Vagina (tissue), 2 donors: ENCODE measurements at regions not wholly inside any gene's neighbourhood (a gene's known extent, or its start where the extent isn't known, plus 50 kb on each side); places are given as distances from the start of the nearest gene placed in this dataset.
"Not testable (repeated sequence)": the region's sequence is repeated elsewhere in the genome, so short reads cannot be mapped to it uniquely, and the experiment has no call there.

ENCODE experiments used
- DNase-seq, 2 donors: peaks; one replicate each; pipeline ENCODE4 v3.0.0-alpha.2; 2017; ENCODE audit errors: extremely low spot score in 2 of 2
- H3K27ac ChIP-seq: fragments of 200-600 bp; sonication (generic); one replicate; pipeline ENCODE4 v1.5.1; 2019
- H3K27me3 ChIP-seq: fragments of 200-600 bp; sonication (generic); one replicate; pipeline ENCODE4 v1.5.1; 2019
- H3K36me3 ChIP-seq, 2 donors: fragments of 200-600 bp; sonication (generic); one replicate each; pipeline ENCODE4 v1.5.1; 2017 to 2019
- H3K4me1 ChIP-seq: fragments of 200-600 bp; sonication (generic); one replicate; pipeline ENCODE4 v1.5.1; 2019
- H3K4me3 ChIP-seq, 2 donors: fragments of 200-600 bp; sonication (generic); 1 replicate in 1 of 2; 2 replicates in 1 of 2; pipeline ENCODE4 v1.5.1; 2016 to 2019
- H3K9me3 ChIP-seq: fragments of 200-600 bp; sonication (generic); one replicate; pipeline ENCODE4 v1.5.1; 2019
- POLR2A ChIP-seq, 2 donors: fragments of 450-650 bp; IDR thresholded peaks; one replicate each; pipeline ENCODE4 v1.6.1; 2017; ENCODE audit warnings: antibody characterized with exemption in 2 of 2, mild to moderate bottlenecking in 2 of 2, moderate library complexity in 2 of 2
- POLR2AphosphoS5 ChIP-seq, 2 donors: sonication (generic); formaldehyde crosslinking; IDR thresholded peaks; one replicate each; pipeline ENCODE4 v1.9.0; 2017; ENCODE audit warnings: antibody characterized with exemption in 2 of 2, mild to moderate bottlenecking in 2 of 2, low read depth in 1 of 2; ENCODE audit not compliant: insufficient read depth in 1 of 2
- intact Hi-C: fragments of 100-400 bp; cut with DNase I; formaldehyde crosslinking; loops from one replicate; pipeline ENCODE4 v1.15.1; 2023
- TF ChIP-seq, protein P1 (sequence below), 3 experiments: fragments of 450-650 bp in 2 of 3; fragments of 200-600 bp in 1 of 3; sonication (generic) in 1 of 3; IDR thresholded peaks; one replicate each; pipeline ENCODE4 v1.5.1; 2017 to 2019; ENCODE audit warnings: antibody characterized with exemption in 3 of 3, mild to moderate bottlenecking in 2 of 3, moderate library complexity in 2 of 3

DNA sequence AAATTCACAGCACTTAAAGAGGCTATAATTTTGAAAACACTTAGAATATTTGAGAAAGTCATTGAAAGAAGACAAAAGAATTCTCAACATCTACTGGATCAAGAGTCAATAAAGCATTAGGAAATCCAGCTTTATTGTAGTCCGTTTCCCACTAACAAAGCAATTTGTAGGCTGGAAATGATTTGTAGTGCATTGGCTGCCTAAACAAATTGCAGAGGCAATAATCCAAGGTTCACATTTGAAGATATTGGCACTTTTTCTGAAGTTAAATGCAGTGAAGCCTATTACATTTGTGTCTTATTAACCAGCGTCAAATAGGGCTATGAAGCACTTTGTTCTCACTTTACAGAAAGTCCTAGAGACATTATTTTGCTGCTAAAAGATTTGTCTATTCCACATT is 848.1 kb upstream of the SLITRK1 start:
- Histone ChIP-seq H3K36me3 (no peaks in the 10 kb centered on the region), H3K9me3 (no peaks in the 10 kb centered on the region), H3K4me1 (no peaks in the 10 kb centered on the region), H3K4me3 (no peak overlapping the region), H3K27ac (no peak overlapping the region), H3K27me3 (no peaks in the 10 kb centered on the region)
- TF ChIP-seq POLR2AphosphoS5 (IDR thresholded peaks at IDR 0.05; ENCODE audit: insufficient read depth in 1 of 2, low read depth in 1 of 2): no peak
- TF ChIP-seq POLR2A (IDR thresholded peaks at IDR 0.05): no peak
- TF ChIP-seq, protein P1, sequence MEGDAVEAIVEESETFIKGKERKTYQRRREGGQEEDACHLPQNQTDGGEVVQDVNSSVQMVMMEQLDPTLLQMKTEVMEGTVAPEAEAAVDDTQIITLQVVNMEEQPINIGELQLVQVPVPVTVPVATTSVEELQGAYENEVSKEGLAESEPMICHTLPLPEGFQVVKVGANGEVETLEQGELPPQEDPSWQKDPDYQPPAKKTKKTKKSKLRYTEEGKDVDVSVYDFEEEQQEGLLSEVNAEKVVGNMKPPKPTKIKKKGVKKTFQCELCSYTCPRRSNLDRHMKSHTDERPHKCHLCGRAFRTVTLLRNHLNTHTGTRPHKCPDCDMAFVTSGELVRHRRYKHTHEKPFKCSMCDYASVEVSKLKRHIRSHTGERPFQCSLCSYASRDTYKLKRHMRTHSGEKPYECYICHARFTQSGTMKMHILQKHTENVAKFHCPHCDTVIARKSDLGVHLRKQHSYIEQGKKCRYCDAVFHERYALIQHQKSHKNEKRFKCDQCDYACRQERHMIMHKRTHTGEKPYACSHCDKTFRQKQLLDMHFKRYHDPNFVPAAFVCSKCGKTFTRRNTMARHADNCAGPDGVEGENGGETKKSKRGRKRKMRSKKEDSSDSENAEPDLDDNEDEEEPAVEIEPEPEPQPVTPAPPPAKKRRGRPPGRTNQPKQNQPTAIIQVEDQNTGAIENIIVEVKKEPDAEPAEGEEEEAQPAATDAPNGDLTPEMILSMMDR (IDR thresholded peaks at IDR 0.05): no peak
- intact Hi-C loops: no loop called here
- DNase-seq: no peak

DNA sequence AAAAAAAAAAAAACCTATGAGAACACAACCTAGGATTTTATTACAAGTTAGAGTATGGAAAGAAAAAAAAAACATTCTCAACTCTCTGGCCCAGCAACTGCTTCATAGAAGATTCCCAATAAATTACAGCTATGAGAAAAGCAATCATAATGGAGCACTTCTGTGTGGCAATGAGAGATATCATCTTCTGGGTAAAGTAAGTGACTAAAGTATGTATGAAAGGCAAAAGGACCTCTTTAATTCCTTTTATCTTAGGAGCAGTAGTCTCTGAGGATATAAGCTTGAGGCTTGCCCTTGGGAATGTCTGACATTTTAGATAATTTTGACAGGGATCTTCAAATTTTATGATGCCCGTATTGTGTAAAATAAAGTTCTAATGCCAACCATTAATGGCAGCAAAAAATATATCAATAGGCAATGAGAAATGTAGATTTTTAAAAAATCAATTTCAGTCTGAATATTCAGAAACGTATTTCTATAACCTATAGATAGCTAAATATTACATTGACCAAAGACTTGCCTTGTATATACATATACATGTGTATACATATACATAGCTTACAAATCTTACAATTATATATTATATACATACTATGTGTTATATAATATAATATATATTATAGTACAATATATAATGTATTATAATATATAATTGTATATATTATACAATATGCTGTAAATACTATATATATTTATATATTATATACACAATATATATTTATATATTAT is 823.9 kb upstream of the SLITRK1 start:
- no peaks in the 10 kb centered on the region for H3K27me3 ChIP-seq
- TF ChIP-seq POLR2A (IDR thresholded peaks at IDR 0.05): no peak
- no peak for TF ChIP-seq POLR2AphosphoS5 (IDR thresholded peaks at IDR 0.05; ENCODE audit: insufficient read depth in 1 of 2, low read depth in 1 of 2)
- TF ChIP-seq, protein P1 (IDR thresholded peaks at IDR 0.05): no peak
- no peaks in the 10 kb centered on the region for H3K9me3 ChIP-seq
- no peak overlapping the region for H3K27ac ChIP-seq
- no peak overlapping the region for H3K4me3 ChIP-seq
- no peak for DNase-seq
- no peaks in the 10 kb centered on the region for H3K36me3 ChIP-seq
- no peaks in the 10 kb centered on the region for H3K4me1 ChIP-seq
- intact Hi-C loops: no loop called here

DNA sequence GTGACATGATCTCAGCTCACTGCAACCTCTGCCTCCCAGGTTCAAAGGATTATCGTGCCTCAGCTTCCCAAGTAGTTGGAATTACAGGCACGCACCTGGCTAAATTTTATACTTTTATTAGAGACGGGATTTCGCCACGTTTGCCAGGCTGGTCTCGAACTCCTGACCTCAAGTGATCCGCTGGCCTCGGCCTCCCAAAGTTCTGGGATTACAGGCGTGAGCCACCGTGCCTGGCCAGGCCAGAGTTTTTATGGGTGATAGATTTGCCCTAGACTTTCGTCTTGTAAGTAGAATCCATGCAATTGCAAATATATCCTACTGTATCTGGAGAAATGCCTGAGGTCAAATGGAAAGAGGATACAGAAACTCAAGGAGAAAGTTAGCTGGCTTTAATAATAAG is 819.9 kb upstream of the SLITRK1 start:
- intact Hi-C loops: no loop called here
- Histone ChIP-seq H3K27ac (no peak overlapping the region), H3K9me3 (no peaks in the 10 kb centered on the region), H3K4me3 (no peak overlapping the region), H3K36me3 (no peaks in the 10 kb centered on the region), H3K4me1 (no peaks in the 10 kb centered on the region), H3K27me3 (no peaks in the 10 kb centered on the region)
- TF ChIP-seq POLR2AphosphoS5 (IDR thresholded peaks at IDR 0.05; ENCODE audit: insufficient read depth in 1 of 2, low read depth in 1 of 2): no peak
- no peak for TF ChIP-seq POLR2A (IDR thresholded peaks at IDR 0.05)
- TF ChIP-seq, protein P1 (IDR thresholded peaks at IDR 0.05): no peak
- DNase-seq: no peak

DNA sequence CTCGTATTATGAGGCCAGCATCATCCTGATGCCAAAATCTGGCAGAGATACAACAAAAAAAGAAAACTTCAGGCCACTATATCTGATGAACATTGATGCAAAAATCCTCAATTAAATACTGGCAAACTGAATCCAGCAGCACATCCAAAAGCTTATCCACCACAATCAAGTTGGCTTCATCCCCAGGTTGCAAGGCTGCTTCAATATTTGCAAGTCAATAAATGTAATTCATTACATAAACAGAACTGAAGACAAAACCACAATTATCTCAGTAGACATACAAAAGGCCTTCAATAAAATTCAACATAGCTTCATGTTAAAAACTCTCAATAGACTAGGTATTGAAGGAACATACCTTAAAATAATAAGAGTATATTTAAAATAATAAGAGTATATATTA is 815.3 kb upstream of the SLITRK1 start:
- H3K27me3 ChIP-seq, H3K27ac ChIP-seq, H3K4me1 ChIP-seq, DNase-seq, H3K4me3 ChIP-seq, intact Hi-C loops, H3K36me3 ChIP-seq, H3K9me3 ChIP-seq: not testable (repeated sequence)

DNA sequence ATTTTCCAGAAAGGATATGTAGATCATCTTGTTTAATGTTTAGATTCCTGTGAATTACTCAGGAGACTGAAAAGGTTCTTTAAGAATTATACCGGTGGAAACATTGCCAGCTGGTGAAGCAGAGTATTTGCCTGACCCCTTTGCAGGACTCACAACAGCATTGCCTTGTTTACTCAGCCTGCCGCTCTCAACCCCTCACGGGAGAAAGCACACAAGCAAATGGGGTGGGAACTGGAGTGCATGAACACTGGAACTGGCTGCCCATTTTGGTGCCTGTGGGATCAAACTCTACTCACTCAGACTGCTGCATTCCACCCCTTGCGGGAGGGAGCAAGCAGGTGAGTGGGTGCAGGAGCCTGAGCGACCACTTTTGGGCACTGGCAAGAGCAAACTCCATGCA is 804.7 kb upstream of the SLITRK1 start:
- no peak for DNase-seq
- H3K27ac ChIP-seq: no peak overlapping the region
- no peaks in the 10 kb centered on the region for H3K9me3 ChIP-seq
- TF ChIP-seq, protein P1 (IDR thresholded peaks at IDR 0.05): no peak
- TF ChIP-seq POLR2AphosphoS5 (IDR thresholded peaks at IDR 0.05; ENCODE audit: insufficient read depth in 1 of 2, low read depth in 1 of 2) (no peak), POLR2A (IDR thresholded peaks at IDR 0.05) (no peak)
- H3K36me3 ChIP-seq: no peaks in the 10 kb centered on the region
- H3K4me3 ChIP-seq: no peak overlapping the region
- no peaks in the 10 kb centered on the region for H3K27me3 ChIP-seq
- H3K4me1 ChIP-seq: no peaks in the 10 kb centered on the region
- intact Hi-C loops: no loop called here
